Liver (tissue), 8 donors: ENCODE measurements at regions not wholly inside any gene's neighbourhood (a gene's known extent, or its start where the extent isn't known, plus 50 kb on each side); places are given as distances from the start of the nearest gene placed in this dataset.

Experiments
- DNase-seq: peaks from one replicate; pipeline ENCODE4 v3.0.0-alpha.2; 2017; ENCODE audit warnings: low spot score
- H3K27ac ChIP-seq, 2 donors: one replicate each; pipeline ENCODE4 v1.7.0; 2013; ENCODE audit warnings: inconsistent platforms in 2 of 2, low read length in 2 of 2, control low read depth in 1 of 2, low read depth in 1 of 2, mild to moderate bottlenecking in 1 of 2
- H3K27me3 ChIP-seq, 4 donors: one replicate each; pipeline versions ENCODE4 v1.6.1 to v1.7.0; 2013; ENCODE audit warnings: low read length in 3 of 4, inconsistent platforms in 1 of 4, mild to moderate bottlenecking in 1 of 4, moderate library complexity in 1 of 4; ENCODE audit not compliant: control insufficient read depth in 4 of 4, insufficient read depth in 4 of 4
- H3K36me3 ChIP-seq, 4 donors: one replicate each; pipeline versions ENCODE4 v1.6.1 to v1.7.0; 2013; ENCODE audit warnings: low read length in 3 of 4, mild to moderate bottlenecking in 3 of 4, low read depth in 1 of 4, moderate library complexity in 1 of 4; ENCODE audit not compliant: control insufficient read depth in 4 of 4, insufficient read depth in 3 of 4
- H3K4me1 ChIP-seq, 4 donors: one replicate each; pipeline versions ENCODE4 v1.6.1 to v1.7.0; 2013; ENCODE audit warnings: low read length in 3 of 4, mild to moderate bottlenecking in 3 of 4, moderate library complexity in 1 of 4; ENCODE audit not compliant: control insufficient read depth in 4 of 4, insufficient read depth in 4 of 4
- H3K4me3 ChIP-seq, 3 donors: one replicate each; pipeline versions ENCODE4 v1.6.1 to v1.7.0; 2013; ENCODE audit warnings: low read length in 3 of 3, control low read depth in 1 of 3, low read depth in 1 of 3, mild to moderate bottlenecking in 1 of 3
- H3K9ac ChIP-seq, 2 donors: one replicate each; pipeline ENCODE4 v1.7.0; 2013; ENCODE audit warnings: low read length in 2 of 2, mild to moderate bottlenecking in 2 of 2, moderate library complexity in 2 of 2, control low read depth in 1 of 2, low read depth in 1 of 2
- H3K9me3 ChIP-seq, 4 donors: one replicate each; pipeline versions ENCODE4 v1.6.1 to v1.7.0; 2013; ENCODE audit warnings: low read length in 3 of 4; ENCODE audit not compliant: control insufficient read depth in 4 of 4
- EGR1 ChIP-seq, 2 donors: IDR thresholded peaks; 2 replicates each; pipeline ENCODE4 v1.6.1; 2016 to 2018; ENCODE audit warnings: antibody characterized with exemption in 2 of 2, low read depth in 2 of 2
- FOXA1 ChIP-seq: IDR thresholded peaks from 2 replicates; pipeline ENCODE4 v1.6.1; 2016; ENCODE audit warnings: antibody characterized with exemption
- FOXA2 ChIP-seq: IDR thresholded peaks from 2 replicates; pipeline ENCODE4 v1.6.1; 2016; ENCODE audit warnings: antibody characterized with exemption
- GABPA ChIP-seq, 2 donors: IDR thresholded peaks in 1 of 2; conservative IDR thresholded peaks in 1 of 2; 2 replicates each; pipeline ENCODE4 v1.6.1; 2016; ENCODE audit warnings: antibody characterized with exemption in 2 of 2, mild to moderate bottlenecking in 1 of 2, moderate library complexity in 1 of 2
- HNF4A ChIP-seq, 2 donors: conservative IDR thresholded peaks; 2 replicates each; pipeline ENCODE4 v1.6.1; 2016; ENCODE audit warnings: antibody characterized with exemption in 2 of 2, mild to moderate bottlenecking in 2 of 2
- HNF4G ChIP-seq: IDR thresholded peaks from 2 replicates; pipeline ENCODE4 v1.6.1; 2016; ENCODE audit warnings: antibody characterized with exemption
- JUND ChIP-seq, 2 donors: IDR thresholded peaks; 2 replicates each; pipeline ENCODE4 v1.6.1; 2016; ENCODE audit warnings: antibody characterized with exemption in 2 of 2
- NR2F2 ChIP-seq: IDR thresholded peaks from 2 replicates; pipeline ENCODE4 v1.6.1; 2016; ENCODE audit warnings: antibody characterized with exemption
- RAD21 ChIP-seq, 2 donors: IDR thresholded peaks; 2 replicates each; pipeline ENCODE4 v1.6.1; 2016; ENCODE audit warnings: antibody characterized with exemption in 2 of 2, mild to moderate bottlenecking in 2 of 2
- RXRA ChIP-seq, 2 donors: IDR thresholded peaks; 2 replicates each; pipeline ENCODE4 v1.6.1; 2017 to 2018; ENCODE audit warnings: antibody characterized with exemption in 2 of 2, mild to moderate bottlenecking in 1 of 2
- TAF1 ChIP-seq: conservative IDR thresholded peaks from 2 replicates; pipeline ENCODE4 v1.6.1; 2016; ENCODE audit warnings: antibody characterized with exemption, mild to moderate bottlenecking
- YY1 ChIP-seq: IDR thresholded peaks from 2 replicates; pipeline ENCODE4 v1.6.1; 2016; ENCODE audit warnings: antibody characterized with exemption, mild to moderate bottlenecking
- WGBS: extraction: QIAGEN DNeasy Blood & Tissue Kit; methylation state at CpG from one replicate; pipeline ENCODE4 v1.1.7; 2013; 5-methylcytosine and 5-hydroxymethylcytosine counted together
- TF ChIP-seq, protein P1 (sequence below): fragments of 150-350 bp; IDR thresholded peaks from 2 replicates; pipeline ENCODE4 v1.5.1; 2017; ENCODE audit warnings: improper control_type of control experiment, low read depth, low read length; ENCODE audit not compliant: missing input control
- TF ChIP-seq, protein P2 (sequence below): IDR thresholded peaks from 2 replicates; pipeline ENCODE4 v1.6.1; 2016; ENCODE audit warnings: antibody characterized with exemption
- TF ChIP-seq, protein P3 (sequence below): IDR thresholded peaks from 2 replicates; pipeline ENCODE4 v1.6.1; 2016; ENCODE audit warnings: antibody characterized with exemption
- TF ChIP-seq, protein P4 (sequence below): IDR thresholded peaks from 2 replicates; pipeline ENCODE4 v1.6.1; 2016; ENCODE audit warnings: antibody characterized with exemption, mild to moderate bottlenecking
- TF ChIP-seq, protein P5 (sequence below): IDR thresholded peaks from 2 replicates; pipeline ENCODE4 v1.6.1; 2016; ENCODE audit warnings: antibody characterized with exemption
- donor health status: healthy.
- donor health status: healthy.
- donor health status: healthy.
- donor health status: healthy.
- donor health status: healthy.

DNA sequence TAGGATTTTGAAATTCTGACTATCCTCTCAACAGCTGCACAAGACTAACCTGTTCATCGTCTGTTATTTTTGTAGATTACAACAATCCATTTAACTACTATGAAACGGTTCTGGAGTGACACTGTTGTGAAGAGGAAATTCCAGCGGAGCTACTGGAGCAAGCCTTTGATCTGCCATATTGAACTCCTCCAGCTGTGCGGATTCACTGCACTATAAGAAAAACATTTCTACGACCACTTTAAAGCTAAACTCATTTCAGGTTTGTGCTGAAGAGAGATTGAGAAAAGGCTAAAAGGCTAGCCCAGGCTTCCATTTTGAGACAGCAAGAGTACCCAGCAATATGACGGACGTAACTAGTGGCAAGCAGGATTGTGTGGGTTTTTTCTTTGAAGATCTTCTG is 104.9 kb upstream of the ANKH start:
- no peak for TF ChIP-seq NR2F2
- TF ChIP-seq YY1: no peak
- no peak for TF ChIP-seq GABPA (IDR thresholded peaks at IDR 0.05 in 1 of 2, conservative IDR thresholded peaks at IDR 0.05 in 1 of 2)
- TF ChIP-seq, protein P1, sequence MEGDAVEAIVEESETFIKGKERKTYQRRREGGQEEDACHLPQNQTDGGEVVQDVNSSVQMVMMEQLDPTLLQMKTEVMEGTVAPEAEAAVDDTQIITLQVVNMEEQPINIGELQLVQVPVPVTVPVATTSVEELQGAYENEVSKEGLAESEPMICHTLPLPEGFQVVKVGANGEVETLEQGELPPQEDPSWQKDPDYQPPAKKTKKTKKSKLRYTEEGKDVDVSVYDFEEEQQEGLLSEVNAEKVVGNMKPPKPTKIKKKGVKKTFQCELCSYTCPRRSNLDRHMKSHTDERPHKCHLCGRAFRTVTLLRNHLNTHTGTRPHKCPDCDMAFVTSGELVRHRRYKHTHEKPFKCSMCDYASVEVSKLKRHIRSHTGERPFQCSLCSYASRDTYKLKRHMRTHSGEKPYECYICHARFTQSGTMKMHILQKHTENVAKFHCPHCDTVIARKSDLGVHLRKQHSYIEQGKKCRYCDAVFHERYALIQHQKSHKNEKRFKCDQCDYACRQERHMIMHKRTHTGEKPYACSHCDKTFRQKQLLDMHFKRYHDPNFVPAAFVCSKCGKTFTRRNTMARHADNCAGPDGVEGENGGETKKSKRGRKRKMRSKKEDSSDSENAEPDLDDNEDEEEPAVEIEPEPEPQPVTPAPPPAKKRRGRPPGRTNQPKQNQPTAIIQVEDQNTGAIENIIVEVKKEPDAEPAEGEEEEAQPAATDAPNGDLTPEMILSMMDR: no peak
- no peak for TF ChIP-seq JUND (IDR thresholded peaks at IDR 0.05)
- TF ChIP-seq RXRA (IDR thresholded peaks at IDR 0.05): no peak
- TF ChIP-seq HNF4G: no peak
- TF ChIP-seq RAD21 (IDR thresholded peaks at IDR 0.05): no peak
- TF ChIP-seq EGR1 (IDR thresholded peaks at IDR 0.05; ENCODE audit: low read depth in 2 of 2): no peak
- no peak for TF ChIP-seq FOXA2
- TF ChIP-seq, protein P2, sequence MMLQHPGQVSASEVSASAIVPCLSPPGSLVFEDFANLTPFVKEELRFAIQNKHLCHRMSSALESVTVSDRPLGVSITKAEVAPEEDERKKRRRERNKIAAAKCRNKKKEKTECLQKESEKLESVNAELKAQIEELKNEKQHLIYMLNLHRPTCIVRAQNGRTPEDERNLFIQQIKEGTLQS: no peak
- TF ChIP-seq HNF4A (conservative IDR thresholded peaks at IDR 0.05): no peak
- TF ChIP-seq, protein P3, sequence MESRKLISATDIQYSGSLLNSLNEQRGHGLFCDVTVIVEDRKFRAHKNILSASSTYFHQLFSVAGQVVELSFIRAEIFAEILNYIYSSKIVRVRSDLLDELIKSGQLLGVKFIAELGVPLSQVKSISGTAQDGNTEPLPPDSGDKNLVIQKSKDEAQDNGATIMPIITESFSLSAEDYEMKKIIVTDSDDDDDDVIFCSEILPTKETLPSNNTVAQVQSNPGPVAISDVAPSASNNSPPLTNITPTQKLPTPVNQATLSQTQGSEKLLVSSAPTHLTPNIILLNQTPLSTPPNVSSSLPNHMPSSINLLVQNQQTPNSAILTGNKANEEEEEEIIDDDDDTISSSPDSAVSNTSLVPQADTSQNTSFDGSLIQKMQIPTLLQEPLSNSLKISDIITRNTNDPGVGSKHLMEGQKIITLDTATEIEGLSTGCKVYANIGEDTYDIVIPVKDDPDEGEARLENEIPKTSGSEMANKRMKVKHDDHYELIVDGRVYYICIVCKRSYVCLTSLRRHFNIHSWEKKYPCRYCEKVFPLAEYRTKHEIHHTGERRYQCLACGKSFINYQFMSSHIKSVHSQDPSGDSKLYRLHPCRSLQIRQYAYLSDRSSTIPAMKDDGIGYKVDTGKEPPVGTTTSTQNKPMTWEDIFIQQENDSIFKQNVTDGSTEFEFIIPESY: no peak
- TF ChIP-seq FOXA1: no peak
- TF ChIP-seq TAF1: no peak
- TF ChIP-seq, protein P4, sequence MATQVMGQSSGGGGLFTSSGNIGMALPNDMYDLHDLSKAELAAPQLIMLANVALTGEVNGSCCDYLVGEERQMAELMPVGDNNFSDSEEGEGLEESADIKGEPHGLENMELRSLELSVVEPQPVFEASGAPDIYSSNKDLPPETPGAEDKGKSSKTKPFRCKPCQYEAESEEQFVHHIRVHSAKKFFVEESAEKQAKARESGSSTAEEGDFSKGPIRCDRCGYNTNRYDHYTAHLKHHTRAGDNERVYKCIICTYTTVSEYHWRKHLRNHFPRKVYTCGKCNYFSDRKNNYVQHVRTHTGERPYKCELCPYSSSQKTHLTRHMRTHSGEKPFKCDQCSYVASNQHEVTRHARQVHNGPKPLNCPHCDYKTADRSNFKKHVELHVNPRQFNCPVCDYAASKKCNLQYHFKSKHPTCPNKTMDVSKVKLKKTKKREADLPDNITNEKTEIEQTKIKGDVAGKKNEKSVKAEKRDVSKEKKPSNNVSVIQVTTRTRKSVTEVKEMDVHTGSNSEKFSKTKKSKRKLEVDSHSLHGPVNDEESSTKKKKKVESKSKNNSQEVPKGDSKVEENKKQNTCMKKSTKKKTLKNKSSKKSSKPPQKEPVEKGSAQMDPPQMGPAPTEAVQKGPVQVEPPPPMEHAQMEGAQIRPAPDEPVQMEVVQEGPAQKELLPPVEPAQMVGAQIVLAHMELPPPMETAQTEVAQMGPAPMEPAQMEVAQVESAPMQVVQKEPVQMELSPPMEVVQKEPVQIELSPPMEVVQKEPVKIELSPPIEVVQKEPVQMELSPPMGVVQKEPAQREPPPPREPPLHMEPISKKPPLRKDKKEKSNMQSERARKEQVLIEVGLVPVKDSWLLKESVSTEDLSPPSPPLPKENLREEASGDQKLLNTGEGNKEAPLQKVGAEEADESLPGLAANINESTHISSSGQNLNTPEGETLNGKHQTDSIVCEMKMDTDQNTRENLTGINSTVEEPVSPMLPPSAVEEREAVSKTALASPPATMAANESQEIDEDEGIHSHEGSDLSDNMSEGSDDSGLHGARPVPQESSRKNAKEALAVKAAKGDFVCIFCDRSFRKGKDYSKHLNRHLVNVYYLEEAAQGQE: no peak
- TF ChIP-seq, protein P5, sequence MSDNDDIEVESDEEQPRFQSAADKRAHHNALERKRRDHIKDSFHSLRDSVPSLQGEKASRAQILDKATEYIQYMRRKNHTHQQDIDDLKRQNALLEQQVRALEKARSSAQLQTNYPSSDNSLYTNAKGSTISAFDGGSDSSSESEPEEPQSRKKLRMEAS: no peak
- DNase-seq: no peak
- Histone ChIP-seq H3K9me3 (no peaks in the 10 kb centered on the region), H3K27me3 (no peaks in the 10 kb centered on the region), H3K27ac (no peak overlapping the region), H3K4me3 (no peak overlapping the region), H3K9ac (no peak overlapping the region), H3K36me3 (no peaks in the 10 kb centered on the region), H3K4me1 (no peaks in the 10 kb centered on the region)
- 80% methylated on average over 7 of the region's 7 CpGs for WGBS

DNA sequence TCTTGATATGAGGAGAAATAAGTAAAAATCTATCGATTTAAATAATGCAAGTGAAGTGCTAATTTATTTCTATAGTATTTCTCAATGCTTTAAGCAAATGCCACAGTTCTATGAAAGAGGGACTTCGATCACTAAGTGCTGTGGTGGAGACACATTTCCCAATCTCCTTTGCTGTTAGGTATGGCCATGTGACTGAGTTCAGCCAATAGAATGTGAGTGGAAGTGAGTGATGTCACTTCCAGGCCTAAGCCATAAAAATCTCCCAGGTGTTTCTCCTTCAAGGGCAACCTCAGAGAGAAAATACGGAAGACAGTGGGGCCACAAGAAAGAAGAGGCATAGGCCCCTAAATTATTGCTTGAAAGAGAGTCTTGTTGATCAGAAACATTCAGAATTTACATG is 100.3 kb upstream of the ANKH start:
- no peak overlapping the region for H3K27ac ChIP-seq
- H3K4me1 ChIP-seq: no peaks in the 10 kb centered on the region
- no peak overlapping the region for H3K9ac ChIP-seq
- H3K9me3 ChIP-seq: no peaks in the 10 kb centered on the region
- H3K27me3 ChIP-seq: no peaks in the 10 kb centered on the region
- no peak overlapping the region for H3K4me3 ChIP-seq
- 90% methylated on average over 3 of the region's 3 CpGs for WGBS
- no peaks in the 10 kb centered on the region for H3K36me3 ChIP-seq
- DNase-seq: no peak
- TF ChIP-seq FOXA2 (no peak), NR2F2 (no peak), RXRA (IDR thresholded peaks at IDR 0.05) (no peak), JUND (IDR thresholded peaks at IDR 0.05) (no peak)
- TF ChIP-seq, protein P3: no peak
- TF ChIP-seq, protein P5: no peak
